Stimulated activated CD4-positive, alpha-beta T cell treated with anti-CD3 and anti-CD28 coated beads, Interleukin-4, amount 100 ng/mL, for 1 hour (primary cell): ENCODE measurements at regions not wholly inside any gene's neighbourhood (a gene's known extent, or its start where the extent isn't known, plus 50 kb on each side); places are given as distances from the start of the nearest gene placed in this dataset.
"Not testable (repeated sequence)": the region's sequence is repeated elsewhere in the genome, so short reads cannot be mapped to it uniquely, and the experiment has no call there.

Experiments used
- DNase-seq: peaks from one replicate; pipeline ENCODE4 v3.0.0-alpha.2; 2020

GRCh38 chr21:27795418-27795817, 828.5 kb upstream of the ADAMTS5 start:
- DNase-seq: no peak

- DNase-seq: no peak
Measured at GRCh38 chr21:27793901-27794300, 827.0 kb upstream of the ADAMTS5 start.

GRCh38 chr21:27787046-27787445, 820.2 kb upstream of the ADAMTS5 start:
- no peak for DNase-seq

GRCh38 chr21:27779606-27780005, 812.7 kb upstream of the ADAMTS5 start:
- DNase-seq: no peak

GRCh38 chr21:27776925-27777553, 810.2 kb upstream of the ADAMTS5 start:
- DNase-seq: no peak

GRCh38 chr21:27772816-27773215, 805.9 kb upstream of the ADAMTS5 start:
- DNase-seq: no peak

GRCh38 chr21:27771938-27772483, 805.1 kb upstream of the ADAMTS5 start:
- no peak for DNase-seq

- DNase-seq: no peak
Measured at GRCh38 chr21:27769763-27770162, 802.9 kb upstream of the ADAMTS5 start.

- not testable (repeated sequence) for DNase-seq
Measured at GRCh38 chr21:27768046-27768637, 801.3 kb upstream of the ADAMTS5 start.

GRCh38 chr21:27764056-27764455, 797.2 kb upstream of the ADAMTS5 start:
- no peak for DNase-seq

GRCh38 chr21:27761623-27762022, 794.7 kb upstream of the ADAMTS5 start:
- no peak for DNase-seq

GRCh38 chr21:27759820-27760219, 792.9 kb upstream of the ADAMTS5 start:
- DNase-seq: no peak

- DNase-seq: no peak
Measured at GRCh38 chr21:27759091-27759659, 792.3 kb upstream of the ADAMTS5 start.

GRCh38 chr21:27756191-27756590, 789.3 kb upstream of the ADAMTS5 start:
- no peak for DNase-seq

GRCh38 chr21:27743971-27744564, 777.2 kb upstream of the ADAMTS5 start:
- DNase-seq: no peak

- DNase-seq: no peak
Measured at GRCh38 chr21:27741736-27742135, 774.8 kb upstream of the ADAMTS5 start.

GRCh38 chr21:27740084-27740483, 773.2 kb upstream of the ADAMTS5 start:
- no peak for DNase-seq

- DNase-seq: no peak
Measured at GRCh38 chr21:27739187-27739586, 772.3 kb upstream of the ADAMTS5 start.

- DNase-seq: no peak
Measured at GRCh38 chr21:27735699-27736098, 768.8 kb upstream of the ADAMTS5 start.

GRCh38 chr21:27734146-27734545, 767.3 kb upstream of the ADAMTS5 start:
- DNase-seq: no peak

GRCh38 chr21:27725916-27726315, 759.0 kb upstream of the ADAMTS5 start:
- DNase-seq: no peak

GRCh38 chr21:27722095-27722494, 755.2 kb upstream of the ADAMTS5 start:
- no peak for DNase-seq

GRCh38 chr21:27721675-27722074, 754.8 kb upstream of the ADAMTS5 start:
- no peak for DNase-seq

- no peak for DNase-seq
Measured at GRCh38 chr21:27719226-27719625, 752.3 kb upstream of the ADAMTS5 start.
